ENCODE measurements at regions not wholly inside any gene's neighbourhood (a gene's known extent, or its start where the extent isn't known, plus 50 kb on each side); places are given as distances from the start of the nearest gene placed in this dataset.

DNA sequence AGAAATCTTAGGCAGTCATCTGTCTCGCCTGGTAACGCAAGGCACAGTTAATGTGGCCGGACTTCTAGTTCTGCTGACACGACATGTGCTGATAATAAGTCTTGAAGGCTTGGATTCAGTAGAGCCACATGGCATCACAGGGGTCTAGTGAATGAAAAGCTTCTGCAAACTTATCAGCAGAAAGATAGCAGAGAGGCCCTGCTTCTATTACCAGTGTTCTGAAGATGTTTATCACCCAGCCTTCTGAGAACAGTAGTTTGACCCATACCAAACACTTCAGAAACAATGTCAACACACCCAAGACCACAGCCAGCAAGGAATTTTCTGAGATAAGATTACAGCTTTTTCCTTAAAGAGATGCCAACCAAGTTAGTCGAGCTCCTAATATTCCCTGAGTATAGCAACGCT is 102.7 kb upstream of the UMPS start:
- no peak for TF ChIP-seq POLR2A (IDR thresholded peaks at IDR 0.05)
- TF ChIP-seq, protein P1, sequence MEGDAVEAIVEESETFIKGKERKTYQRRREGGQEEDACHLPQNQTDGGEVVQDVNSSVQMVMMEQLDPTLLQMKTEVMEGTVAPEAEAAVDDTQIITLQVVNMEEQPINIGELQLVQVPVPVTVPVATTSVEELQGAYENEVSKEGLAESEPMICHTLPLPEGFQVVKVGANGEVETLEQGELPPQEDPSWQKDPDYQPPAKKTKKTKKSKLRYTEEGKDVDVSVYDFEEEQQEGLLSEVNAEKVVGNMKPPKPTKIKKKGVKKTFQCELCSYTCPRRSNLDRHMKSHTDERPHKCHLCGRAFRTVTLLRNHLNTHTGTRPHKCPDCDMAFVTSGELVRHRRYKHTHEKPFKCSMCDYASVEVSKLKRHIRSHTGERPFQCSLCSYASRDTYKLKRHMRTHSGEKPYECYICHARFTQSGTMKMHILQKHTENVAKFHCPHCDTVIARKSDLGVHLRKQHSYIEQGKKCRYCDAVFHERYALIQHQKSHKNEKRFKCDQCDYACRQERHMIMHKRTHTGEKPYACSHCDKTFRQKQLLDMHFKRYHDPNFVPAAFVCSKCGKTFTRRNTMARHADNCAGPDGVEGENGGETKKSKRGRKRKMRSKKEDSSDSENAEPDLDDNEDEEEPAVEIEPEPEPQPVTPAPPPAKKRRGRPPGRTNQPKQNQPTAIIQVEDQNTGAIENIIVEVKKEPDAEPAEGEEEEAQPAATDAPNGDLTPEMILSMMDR (IDR thresholded peaks at IDR 0.05): no peak

All from Peyer's patch (tissue), 4 donors.